ENCODE measurements at regions not wholly inside any gene's neighbourhood (a gene's known extent, or its start where the extent isn't known, plus 50 kb on each side); places are given as distances from the start of the nearest gene placed in this dataset.
"Not testable (repeated sequence)": the region's sequence is repeated elsewhere in the genome, so short reads cannot be mapped to it uniquely, and the experiment has no call there.

DNA sequence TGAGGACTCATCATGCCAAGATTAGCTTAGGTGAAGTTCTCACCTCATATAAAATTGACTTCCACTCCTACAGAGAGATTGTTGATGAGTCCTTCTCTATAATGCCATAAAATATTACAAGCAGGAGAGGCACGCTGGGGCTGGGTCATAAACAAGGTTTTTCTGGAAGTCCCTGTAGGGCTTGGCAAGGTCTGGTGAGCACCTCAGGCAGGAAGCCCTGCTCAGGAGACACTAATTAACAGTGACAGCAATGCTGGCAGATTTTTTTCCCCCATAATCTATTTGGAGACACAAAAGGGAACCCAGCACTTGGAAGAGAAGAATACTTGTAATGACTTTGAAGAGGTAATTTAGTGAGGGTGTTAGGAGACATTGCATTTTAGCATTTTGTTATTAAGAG, 118.7 kb downstream of the DIRAS2 start:
- no peak for DNase-seq (ENCODE audit: low read depth)

DNA sequence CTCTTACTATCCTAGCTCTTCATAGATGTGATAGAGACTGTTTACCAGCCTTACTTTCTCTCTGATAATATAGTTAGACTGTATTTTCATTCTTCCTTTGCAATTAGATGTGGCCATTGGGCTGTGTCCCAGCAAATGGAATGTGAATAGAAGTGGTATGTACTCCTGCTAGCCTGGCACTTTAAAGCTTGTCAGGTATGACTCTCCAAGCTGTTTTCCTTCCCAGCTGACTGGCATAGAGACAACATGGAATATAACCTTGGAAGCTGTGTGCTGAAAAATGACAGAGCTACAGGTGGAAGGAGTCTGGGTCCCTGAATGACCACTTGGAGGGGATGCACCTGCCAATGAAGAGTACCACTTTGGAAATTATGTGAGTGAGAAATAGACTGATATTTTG, 116.2 kb downstream of the DIRAS2 start:
- DNase-seq (ENCODE audit: low read depth) = no peak

DNA sequence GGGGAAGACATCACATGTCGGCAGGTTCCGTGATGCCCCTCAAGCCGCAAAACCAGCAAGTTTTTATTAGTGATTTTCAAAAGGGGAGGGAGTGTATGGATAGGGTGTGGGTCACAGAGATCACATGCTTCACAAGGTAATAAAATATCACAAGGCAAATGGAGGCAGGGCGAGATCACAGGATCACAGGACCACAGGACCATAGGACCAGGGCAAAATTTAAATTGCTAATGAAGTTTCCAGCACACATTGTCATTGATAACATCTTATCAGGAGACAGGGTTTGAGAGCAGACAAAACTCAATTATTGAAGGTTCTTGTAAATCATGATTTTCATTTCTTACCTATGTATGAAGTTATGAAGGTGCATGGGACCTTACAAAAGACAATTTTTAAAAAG, 106.5 kb downstream of the DIRAS2 start:
- DNase-seq (ENCODE audit: low read depth) = not testable (repeated sequence)

DNA sequence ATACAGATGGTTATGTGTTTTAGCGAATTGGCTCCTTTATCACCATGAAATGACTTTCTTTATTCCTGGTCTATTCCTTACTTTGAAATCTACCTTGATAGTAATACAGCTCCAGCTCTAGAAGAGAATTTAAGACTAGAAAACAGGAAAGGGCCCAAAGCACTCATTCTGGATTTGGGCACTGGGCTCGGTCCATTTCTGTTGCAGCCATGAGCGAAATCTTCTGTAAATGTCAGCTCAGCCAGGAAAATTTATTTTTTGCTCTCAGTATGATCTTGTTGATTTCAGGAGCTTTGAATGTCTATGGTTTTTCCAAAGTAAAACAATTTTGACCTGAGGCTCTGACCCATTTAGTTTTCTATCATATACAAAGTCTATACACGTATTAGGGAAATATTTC, 104.1 kb downstream of the DIRAS2 start:
- DNase-seq (ENCODE audit: low read depth) = no peak

DNA sequence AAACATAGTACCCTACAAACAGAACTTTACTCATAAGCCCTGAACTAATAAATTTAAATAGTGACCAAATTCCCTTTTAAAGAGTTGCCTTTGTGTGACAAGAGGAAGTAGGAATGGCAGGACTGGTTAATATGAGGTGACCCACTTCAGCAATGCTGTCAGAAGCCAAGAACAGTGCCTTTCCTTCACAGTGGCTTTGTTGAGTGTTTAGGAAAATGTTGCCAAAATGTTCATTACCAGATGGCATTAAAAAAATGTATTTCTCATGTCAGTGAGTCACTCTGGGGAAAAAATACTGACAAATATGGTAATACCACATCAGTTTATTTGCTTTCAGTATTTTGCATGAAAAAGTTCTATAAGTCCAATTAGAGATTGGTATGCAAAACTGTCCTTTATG, 103.3 kb downstream of the DIRAS2 start:
- no peak for DNase-seq (ENCODE audit: low read depth)

DNA sequence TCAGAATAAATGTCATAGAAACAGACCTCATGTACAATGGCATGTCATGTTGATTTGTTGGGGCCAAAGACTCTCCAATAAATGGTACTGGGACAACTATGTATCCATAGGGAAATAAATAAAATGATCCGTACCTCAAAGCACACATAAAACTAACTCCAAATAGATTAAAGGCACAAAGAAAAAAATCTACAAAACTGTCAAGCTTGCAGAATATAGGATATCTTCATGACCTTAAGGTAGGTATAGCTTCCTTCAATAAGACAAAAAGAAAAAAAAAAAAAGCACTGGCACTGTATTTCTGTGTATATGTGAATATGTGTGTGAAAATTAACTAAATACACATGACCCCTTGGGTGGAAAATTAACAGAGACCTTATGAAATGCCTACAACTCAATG, 101.9 kb downstream of the DIRAS2 start:
- DNase-seq (ENCODE audit: low read depth) = no peak

DNA sequence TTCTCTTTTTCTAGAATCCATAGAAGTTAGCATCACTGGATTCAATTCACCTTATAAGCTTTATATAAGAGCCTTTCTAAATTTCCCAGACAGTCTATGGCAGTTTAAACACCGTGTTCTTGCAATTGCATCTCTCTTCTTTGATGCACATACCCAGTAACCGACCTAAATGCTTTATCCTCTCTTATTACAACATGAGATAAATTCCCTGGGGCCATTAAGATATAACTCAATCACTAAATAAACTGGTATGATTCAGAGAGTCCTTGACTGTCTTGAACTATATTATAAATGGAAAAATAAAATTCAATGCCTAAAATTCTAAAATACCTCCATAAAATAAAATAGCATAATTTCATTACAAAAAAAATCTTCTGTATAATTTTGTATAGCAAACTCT, 98.1 kb downstream of the DIRAS2 start:
- no peak for DNase-seq (ENCODE audit: low read depth)

DNA sequence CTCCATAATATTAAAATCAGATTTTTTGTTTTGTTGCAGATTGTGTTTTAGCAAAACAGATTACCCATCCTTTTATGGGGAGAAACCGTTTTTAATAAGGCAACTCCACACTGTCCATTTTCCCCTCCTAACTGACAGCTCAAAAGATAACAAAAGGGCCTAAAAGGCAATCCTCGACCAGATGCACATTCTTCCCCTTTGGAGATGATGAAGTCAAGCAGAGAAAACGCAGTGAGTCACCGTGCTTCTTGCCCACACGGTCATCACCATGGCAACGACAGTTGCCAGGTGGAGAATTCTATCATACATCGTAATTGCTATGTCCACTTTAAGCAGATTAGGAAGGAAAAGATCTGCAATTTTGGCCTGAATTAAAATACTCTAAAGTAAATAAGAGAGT, 96.4 kb downstream of the DIRAS2 start:
- no peak for DNase-seq (ENCODE audit: low read depth)

DNA sequence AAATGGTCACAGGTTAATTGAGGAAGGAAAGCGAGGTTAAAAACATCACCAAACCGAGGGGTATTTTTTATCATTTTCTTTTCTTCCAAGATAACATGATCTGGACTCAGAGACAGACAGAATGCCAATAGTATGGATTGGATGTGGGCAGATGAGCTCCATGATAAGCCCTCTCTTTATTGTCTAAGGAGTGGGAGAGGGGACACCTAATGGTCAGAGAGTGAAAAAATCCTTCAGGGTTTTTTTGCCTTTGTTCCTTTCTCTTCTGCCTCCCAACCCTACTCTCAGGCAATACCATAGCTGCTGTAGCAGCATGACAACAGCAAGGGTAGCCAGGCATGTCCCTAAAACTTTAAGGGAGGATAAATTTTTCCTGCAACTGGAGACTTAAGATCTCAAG, 94.7 kb downstream of the DIRAS2 start:
- no peak for DNase-seq (ENCODE audit: low read depth)

DNA sequence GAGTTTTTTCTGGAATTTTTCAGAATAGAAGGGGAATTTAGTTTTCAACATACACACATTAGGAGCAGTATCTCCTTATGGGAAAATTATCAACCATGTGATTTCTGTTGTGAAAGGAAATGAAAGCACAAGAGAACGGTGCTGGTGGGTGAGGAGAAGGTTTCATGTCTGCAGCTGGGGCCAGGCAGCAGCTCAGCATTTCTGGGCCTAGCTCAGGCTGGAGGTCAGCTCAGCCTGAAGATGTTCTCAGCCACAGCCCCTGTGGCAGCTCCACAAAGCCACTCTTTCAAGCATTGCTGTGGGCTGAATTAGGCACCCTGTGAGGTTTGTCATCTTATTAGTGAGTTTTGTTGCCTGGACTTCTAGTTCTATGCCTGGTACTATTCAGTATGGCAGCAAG, 90.3 kb downstream of the DIRAS2 start:
- no peak for DNase-seq (ENCODE audit: low read depth)

DNA sequence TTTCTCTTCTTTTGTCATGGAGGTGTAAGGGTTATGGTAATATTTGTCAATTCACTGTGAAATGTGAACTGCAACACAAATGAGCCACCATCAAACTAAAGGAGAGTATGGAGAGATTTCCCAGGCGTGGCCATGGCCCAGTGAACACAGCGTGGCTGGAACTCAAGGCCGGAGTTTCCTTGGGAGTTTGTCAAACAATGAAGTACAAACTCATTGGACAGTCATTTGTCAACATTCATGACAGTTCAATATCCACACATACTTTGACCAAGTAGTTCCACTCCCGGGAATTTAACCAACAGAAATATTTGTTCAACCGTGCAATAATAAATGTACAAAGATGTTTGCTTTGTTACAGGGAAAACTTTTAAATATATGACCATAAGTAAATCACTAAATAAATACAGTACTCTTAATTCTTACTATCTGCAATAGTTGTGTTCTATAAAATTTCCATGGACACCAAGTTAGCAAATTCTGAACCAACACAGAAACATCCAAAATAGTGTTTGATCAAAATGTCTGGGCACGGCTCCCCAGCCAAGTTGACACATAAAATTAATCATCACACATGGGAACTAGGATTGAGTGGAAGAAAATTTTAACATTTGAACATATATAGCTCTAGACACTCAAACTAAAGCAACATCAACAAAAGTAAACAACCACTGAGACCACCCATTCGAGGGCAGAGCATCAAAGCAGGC, 87.1 kb downstream of the DIRAS2 start:
- DNase-seq (ENCODE audit: low read depth) = no peak

DNA sequence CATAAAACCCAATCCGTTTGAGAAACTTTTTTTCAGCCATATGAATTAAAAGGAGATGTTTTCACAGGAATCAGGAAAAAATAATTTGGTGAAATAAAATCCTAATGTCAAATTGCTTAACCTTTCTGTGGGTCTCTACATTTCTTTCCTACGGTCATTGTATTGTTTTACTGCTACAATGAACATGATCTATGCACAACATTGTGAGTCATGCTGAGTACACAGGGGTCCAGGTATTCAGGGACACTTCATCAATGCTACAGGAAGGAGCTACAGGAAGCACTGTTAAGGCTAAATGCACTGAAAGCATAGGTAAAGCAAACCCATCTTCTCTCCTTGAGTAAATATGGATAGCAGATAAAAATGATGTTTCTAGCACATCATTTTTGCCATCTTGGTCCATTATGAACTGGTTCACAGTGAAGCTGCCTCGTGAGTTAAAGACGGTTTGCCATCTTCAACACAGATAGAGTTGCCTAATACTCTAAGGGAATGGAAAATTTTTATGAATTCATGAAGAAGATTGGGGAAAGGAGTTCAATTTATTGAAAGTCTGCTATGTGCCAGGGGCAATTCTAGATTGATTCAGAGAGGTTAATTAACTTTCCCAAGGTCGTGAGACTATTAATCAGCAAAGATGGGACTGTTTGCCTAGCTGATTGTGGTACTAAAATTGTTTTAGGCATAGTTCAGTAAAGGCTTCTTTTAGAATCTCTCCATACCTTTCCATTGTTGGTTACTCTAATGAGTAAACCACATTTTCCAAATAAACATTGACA, 85.5 kb downstream of the DIRAS2 start:
- no peak for DNase-seq (ENCODE audit: low read depth)

DNA sequence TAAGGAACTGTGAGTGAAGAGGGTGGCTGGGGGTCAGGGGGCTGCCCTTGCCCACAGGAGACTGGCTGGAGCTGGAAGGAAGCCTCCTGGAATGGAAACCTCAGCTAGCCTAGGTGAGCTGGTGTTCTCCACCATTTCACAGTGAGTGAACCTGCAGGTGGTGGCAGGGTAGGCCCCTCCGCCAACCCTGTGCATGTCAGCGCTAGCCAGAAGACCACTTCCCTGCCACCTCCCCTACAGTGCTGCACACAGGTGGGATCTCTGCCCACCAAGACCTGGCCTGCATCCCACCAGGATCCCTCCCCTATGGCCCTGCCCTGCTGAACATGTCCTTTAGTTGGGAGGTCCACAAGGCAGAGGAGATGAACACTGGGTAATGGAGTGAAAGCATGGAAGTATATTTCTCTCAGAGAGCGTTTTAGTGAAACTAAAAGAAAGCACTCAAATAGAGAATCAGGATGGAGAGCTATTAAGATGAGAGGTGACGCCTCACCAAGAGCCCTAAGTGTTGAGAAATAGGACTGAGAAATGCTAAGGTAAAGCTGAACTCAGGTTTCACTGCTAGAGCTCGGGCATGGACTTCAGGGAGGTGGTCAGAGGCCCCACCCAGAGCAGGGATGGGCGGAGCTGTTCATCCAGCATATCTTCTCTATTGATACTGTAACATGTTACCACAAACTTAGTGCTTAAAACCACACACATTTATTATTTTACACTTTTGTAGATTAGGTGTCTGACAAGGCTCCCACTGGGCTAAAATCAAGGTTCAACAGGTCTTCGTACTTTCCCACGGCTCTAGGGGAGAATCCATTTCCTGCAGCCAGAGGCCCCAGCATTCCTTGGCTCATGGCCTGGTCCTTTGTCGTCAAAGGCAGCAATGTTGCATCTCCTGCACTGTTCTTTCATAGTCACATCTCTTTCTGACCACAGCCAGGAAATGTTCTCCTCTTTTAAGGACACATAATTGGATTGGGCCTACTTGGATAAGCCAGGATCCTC, 83.2 kb downstream of the DIRAS2 start:
- DNase-seq (ENCODE audit: low read depth) = no peak
